GM18508 (cell line): ENCODE measurements at regions not wholly inside any gene's neighbourhood (a gene's known extent, or its start where the extent isn't known, plus 50 kb on each side); places are given as distances from the start of the nearest gene placed in this dataset.
"Not testable (repeated sequence)": the region's sequence is repeated elsewhere in the genome, so short reads cannot be mapped to it uniquely, and the experiment has no call there.

Source experiments
- ATAC-seq: cut with Tn5 transposase; IDR thresholded peaks from one replicate; pipeline ENCODE4 v1.9.1; 2021; ENCODE audit warnings: moderate number of reproducible peaks; ENCODE audit not compliant: insufficient read depth, unreplicated experiment

- no peak for ATAC-seq
These were observed 336.6 kb downstream of the FGFR2 start for GRCh38 chr10:121261665-121262064.

DNA sequence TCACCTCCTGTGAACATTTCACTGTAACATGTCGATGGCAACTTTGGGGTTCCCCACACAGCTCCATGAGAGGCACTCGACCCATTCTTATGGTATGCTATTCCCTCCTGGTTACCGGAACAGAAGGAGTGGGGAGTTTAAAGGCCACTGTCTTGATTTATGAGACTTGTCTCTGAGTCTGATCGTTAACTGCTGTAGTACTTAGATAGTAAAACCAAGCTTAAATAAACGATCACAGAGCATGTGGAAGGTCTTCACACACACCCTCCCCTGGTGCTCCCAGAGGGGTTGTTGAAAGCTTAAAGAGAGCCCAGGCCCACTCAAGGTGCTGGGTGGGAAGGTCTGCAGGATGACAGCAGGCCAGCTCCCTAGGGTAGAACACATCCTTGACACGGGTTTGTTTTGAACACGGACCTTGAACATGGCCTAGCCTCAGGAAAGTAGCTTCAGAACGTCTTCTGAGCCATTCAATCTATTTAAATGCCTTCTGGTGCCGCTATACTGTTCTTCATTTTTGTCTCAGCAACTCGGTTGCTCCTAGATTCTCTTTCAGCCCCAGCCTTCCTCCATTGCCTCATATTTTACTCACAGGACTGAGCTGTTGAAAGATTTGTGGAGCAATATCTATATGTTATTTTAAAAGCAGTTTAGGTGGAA lies 335.3 kb downstream of the FGFR2 start:
- no peak for ATAC-seq

DNA sequence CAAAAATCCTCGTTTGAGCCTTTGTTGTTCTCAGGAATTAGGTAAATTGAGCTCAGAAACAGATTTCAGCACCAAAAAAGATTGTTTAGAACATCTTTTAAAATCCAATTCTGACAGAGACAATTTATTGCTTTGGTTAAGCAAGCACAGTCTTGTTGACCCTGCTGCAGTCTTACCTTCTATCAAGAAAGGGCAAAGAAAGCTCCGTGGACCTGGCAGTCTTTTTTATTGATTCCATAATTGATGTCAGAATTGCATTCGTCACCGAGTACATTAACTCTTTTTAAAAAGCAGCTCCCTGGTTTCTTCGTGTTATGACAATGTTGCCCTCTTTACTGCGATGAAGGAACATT lies 334.8 kb downstream of the FGFR2 start:
- ATAC-seq, result no peak

GRCh38 chr10:121265360-121266123 lies 332.7 kb downstream of the FGFR2 start:
- no peak for ATAC-seq

- no peak for ATAC-seq
These were observed 331.9 kb downstream of the FGFR2 start for GRCh38 chr10:121266370-121266769.

DNA sequence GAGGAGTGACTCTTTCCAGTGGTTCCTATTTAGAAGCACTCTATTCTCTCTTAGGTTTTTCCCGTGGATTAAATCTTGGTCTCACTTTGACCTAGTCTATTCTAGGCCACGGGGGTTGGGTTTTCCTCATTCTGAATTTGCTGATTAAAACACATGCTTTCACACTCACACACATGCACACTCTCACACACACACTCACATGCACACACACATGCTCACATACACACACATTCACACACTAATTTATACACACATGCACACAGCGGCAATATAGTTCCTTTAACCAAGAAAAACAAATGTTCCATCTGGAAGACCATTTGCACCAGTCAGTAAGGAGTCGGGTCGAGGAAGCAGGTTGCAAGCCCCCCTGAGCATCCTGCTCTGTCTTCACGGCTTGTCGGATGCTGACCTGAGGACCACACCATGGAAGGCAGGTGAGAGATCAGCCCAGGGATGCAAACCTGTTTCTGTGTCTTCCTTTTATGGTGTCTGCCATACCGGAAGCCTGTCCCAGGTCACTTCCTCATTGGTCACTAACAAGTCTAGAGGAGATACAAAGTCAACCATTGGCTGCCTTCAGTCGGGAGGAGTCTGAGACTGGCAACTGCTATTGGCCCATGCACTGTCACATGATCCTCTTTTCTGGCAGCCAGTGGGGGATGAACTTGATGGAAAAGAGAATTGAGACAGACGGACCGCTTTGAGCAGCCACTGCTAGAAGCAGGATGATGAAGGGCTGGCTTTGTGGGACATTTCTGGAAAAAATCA lies 330.8 kb downstream of the FGFR2 start:
- ATAC-seq, result no peak

GRCh38 chr10:121268363-121268762 lies 329.9 kb downstream of the FGFR2 start:
- ATAC-seq, result no peak

GRCh38 chr10:121268863-121269432 lies 329.3 kb downstream of the FGFR2 start:
- ATAC-seq, result no peak

GRCh38 chr10:121270906-121271305 lies 327.3 kb downstream of the FGFR2 start:
- ATAC-seq, result no peak

- no peak for ATAC-seq
These were observed 322.2 kb downstream of the FGFR2 start for GRCh38 chr10:121276046-121276445.

GRCh38 chr10:121276822-121277221 lies 321.4 kb downstream of the FGFR2 start:
- ATAC-seq, result no peak

DNA sequence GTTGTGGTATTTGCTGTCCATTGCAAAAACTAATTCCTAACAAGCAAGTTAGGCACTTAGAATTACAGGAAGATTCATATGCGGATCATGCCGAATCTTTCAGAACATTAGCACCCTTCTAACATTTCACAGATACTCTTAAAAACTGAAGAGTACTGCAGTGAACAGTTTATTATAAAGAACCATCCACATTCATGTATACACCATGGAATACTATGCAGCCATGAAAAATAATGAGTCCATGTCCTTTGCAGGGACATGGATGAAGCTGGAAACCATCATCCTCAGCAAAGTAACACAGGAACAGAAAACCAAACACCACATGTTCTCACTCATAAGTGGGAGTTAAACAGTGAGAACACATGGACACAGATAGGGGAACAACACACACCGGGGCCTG lies 319.9 kb downstream of the FGFR2 start:
- ATAC-seq, result not testable (repeated sequence)

- no peak for ATAC-seq
These were observed 316.7 kb downstream of the FGFR2 start for GRCh38 chr10:121281576-121281975.

- ATAC-seq, result no peak
These were observed 316.0 kb downstream of the FGFR2 start for GRCh38 chr10:121282264-121282663.

DNA sequence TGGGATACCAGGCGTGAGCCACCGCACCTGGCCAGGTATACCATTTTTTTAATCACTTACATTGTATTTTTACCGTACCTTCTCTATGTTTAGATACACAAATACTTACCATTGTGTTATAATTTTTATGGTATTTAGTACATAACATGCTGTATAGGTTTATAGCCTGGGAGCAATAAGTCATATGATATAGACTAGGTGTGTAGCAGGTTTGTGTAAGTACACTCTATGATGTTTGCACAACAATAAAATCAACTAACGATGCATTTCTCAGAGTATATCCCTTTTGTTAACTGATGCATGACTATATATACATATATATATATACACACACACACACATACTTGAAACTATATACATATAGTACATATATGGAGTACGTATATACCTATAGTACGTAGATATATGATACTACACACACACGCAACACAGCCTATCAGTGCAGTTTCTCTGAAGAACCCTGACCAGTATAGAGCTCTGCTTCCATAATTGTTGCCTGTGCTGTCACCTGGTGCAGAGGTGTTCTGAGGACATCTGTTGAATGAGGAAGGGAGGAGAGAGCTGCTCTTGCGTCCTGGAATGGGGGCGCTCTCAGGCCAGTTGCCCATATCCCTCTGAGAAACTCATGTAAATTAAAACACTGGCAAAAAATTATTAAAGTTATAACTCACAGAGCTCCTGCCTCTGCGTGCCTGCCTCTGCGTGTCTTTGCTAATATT lies 315.3 kb downstream of the FGFR2 start:
- no peak for ATAC-seq

DNA sequence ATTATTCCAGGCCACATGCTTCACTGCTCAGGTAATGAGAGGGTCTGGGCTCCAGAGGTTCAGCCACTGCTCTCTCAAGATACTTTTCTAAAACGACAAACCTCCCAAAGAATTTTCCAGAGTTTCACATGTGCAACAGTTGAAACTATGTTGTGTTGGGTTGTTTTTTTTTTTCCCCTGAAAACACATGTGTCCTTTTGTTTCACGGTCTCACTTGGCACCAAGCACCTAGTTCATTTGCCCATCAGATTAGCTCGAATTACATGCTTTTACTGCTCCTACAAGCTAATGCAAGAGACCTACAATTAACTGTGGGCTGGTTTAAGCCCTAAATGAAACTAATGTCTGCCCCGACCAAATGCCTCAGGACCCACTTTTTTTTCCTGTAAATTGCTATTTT lies 313.3 kb downstream of the FGFR2 start:
- no peak for ATAC-seq

- ATAC-seq, result no peak
These were observed 312.6 kb downstream of the FGFR2 start for GRCh38 chr10:121285406-121286196.

GRCh38 chr10:121288011-121288410 lies 310.2 kb downstream of the FGFR2 start:
- no peak for ATAC-seq

- ATAC-seq, result no peak
These were observed 309.2 kb downstream of the FGFR2 start for GRCh38 chr10:121288864-121289661.
